DOHH2 (cell line): ENCODE measurements at regions not wholly inside any gene's neighbourhood (a gene's known extent, or its start where the extent isn't known, plus 50 kb on each side); places are given as distances from the start of the nearest gene placed in this dataset.

Experiments used
- CTCF ChIP-seq: fragments of 200-600 bp; sonication (generic); IDR thresholded peaks from one replicate; pipeline ENCODE4 v1.5.1; 2014; ENCODE audit warnings: antibody characterized with exemption, mild to moderate bottlenecking, low read depth, low read length; ENCODE audit not compliant: poor library complexity, severe bottlenecking
- EZH2phosphoT487 ChIP-seq: fragments of 200-600 bp; sonication (generic); IDR thresholded peaks from 2 replicates; pipeline ENCODE4 v1.6.1; 2017; ENCODE audit warnings: borderline replicate concordance, mild to moderate bottlenecking, antibody characterized with exemption, low read length, moderate library complexity, mixed read lengths

- TF ChIP-seq EZH2phosphoT487 (no peak), CTCF (no peak)
These were observed 527.7 kb downstream of the MN1 start for GRCh38 chr22:27273853-27274252.
